HepG2 (cell line): ENCODE measurements at regions not wholly inside any gene's neighbourhood (a gene's known extent, or its start where the extent isn't known, plus 50 kb on each side); places are given as distances from the start of the nearest gene placed in this dataset.

Experiments used
- BORCS8-MEF2B ChIP-seq: sonication (generic); formaldehyde crosslinking; IDR thresholded peaks from 2 replicates; pipeline ENCODE4 v1.8.0; 2022; ENCODE audit warnings: mild to moderate bottlenecking, missing genetic modification reagents
- DZIP1 ChIP-seq: sonication (generic); formaldehyde crosslinking; IDR thresholded peaks from 2 replicates; pipeline ENCODE4 v1.5.0; 2020; ENCODE audit warnings: mild to moderate bottlenecking, missing genetic modification reagents
- FOXJ3 ChIP-seq: sonication (generic); formaldehyde crosslinking; IDR thresholded peaks from 2 replicates; pipeline ENCODE4 v1.4.0; 2020; ENCODE audit warnings: missing genetic modification reagents, mild to moderate bottlenecking, borderline replicate concordance
- FOXM1 ChIP-seq: sonication (generic); formaldehyde crosslinking; IDR thresholded peaks from 2 replicates; pipeline ENCODE4 v1.5.0; 2020; ENCODE audit warnings: missing genetic modification reagents
- GATAD2A ChIP-seq: IDR thresholded peaks from 2 replicates; pipeline ENCODE4 v1.6.1; 2016
- MAFF ChIP-seq: IDR thresholded peaks from 2 replicates; pipeline ENCODE4 v1.6.1; 2011; ENCODE audit warnings: low read depth, low read length, improper control_type of control experiment
- MEIS2 ChIP-seq: sonication (generic); formaldehyde crosslinking; IDR thresholded peaks from 2 replicates; pipeline ENCODE4 v1.9.0; 2021; ENCODE audit warnings: mild to moderate bottlenecking, missing genetic modification reagents
- PAF1 ChIP-seq: IDR thresholded peaks from 2 replicates; pipeline ENCODE4 v1.6.1; 2016; ENCODE audit warnings: missing genetic modification reagents, missing compliant biosample characterization
- PRPF4 ChIP-seq: fragments of 200-400 bp; formaldehyde crosslinking; IDR thresholded peaks from 2 replicates; pipeline ENCODE4 v1.6.1; 2016; ENCODE audit warnings: low read length, low read depth; ENCODE audit not compliant: poor library complexity, severe bottlenecking
- SALL1 ChIP-seq: sonication (generic); formaldehyde crosslinking; IDR thresholded peaks from 2 replicates; pipeline ENCODE4 v1.8.0; 2022; ENCODE audit warnings: mild to moderate bottlenecking, missing genetic modification reagents
- USF2 ChIP-seq, 2 experiments: sonication (generic) in 1 of 2; formaldehyde crosslinking in 1 of 2; IDR thresholded peaks; 2 replicates each; pipeline versions ENCODE4 v1.5.1 to v1.6.1; 2011 to 2020; ENCODE audit warnings: borderline replicate concordance in 1 of 2, low read depth in 1 of 2, low read length in 1 of 2, mild to moderate bottlenecking in 1 of 2, missing genetic modification reagents in 1 of 2, moderate library complexity in 1 of 2
- YEATS4 ChIP-seq: sonication (generic); formaldehyde crosslinking; IDR thresholded peaks from 2 replicates; pipeline ENCODE4 v1.4.0; 2020; ENCODE audit warnings: missing genetic modification reagents, borderline replicate concordance
- ZBTB34 ChIP-seq: sonication (generic); formaldehyde crosslinking; IDR thresholded peaks from 2 replicates; pipeline ENCODE4 v1.8.0; 2022; ENCODE audit warnings: mild to moderate bottlenecking, missing genetic modification reagents
- ZBTB38 ChIP-seq: sonication (generic); formaldehyde crosslinking; IDR thresholded peaks from 2 replicates; pipeline ENCODE4 v1.5.1; 2020; ENCODE audit warnings: mild to moderate bottlenecking, missing genetic modification reagents
- ZNF101 ChIP-seq: sonication (generic); formaldehyde crosslinking; IDR thresholded peaks from 2 replicates; pipeline ENCODE4 v1.4.0; 2020; ENCODE audit warnings: mild to moderate bottlenecking, low read depth, missing genetic modification reagents, borderline replicate concordance
- ZNF207 ChIP-seq: fragments of 450-650 bp; IDR thresholded peaks from 2 replicates; pipeline ENCODE4 v1.6.1; 2016; ENCODE audit warnings: antibody characterized with exemption, borderline replicate concordance
- ZNF326 ChIP-seq: sonication (generic); formaldehyde crosslinking; IDR thresholded peaks from 2 replicates; pipeline ENCODE4 v1.4.0; 2020; ENCODE audit warnings: missing genetic modification reagents, borderline replicate concordance
- ZNF362 ChIP-seq: sonication (generic); formaldehyde crosslinking; IDR thresholded peaks from 2 replicates; pipeline ENCODE4 v1.4.0; 2020; ENCODE audit warnings: missing genetic modification reagents, mild to moderate bottlenecking, borderline replicate concordance
- ZNF558 ChIP-seq: sonication (generic); formaldehyde crosslinking; IDR thresholded peaks from 2 replicates; pipeline ENCODE4 v1.9.0; 2022; ENCODE audit warnings: mild to moderate bottlenecking, missing genetic modification reagents, borderline replicate concordance
- ZNF580 ChIP-seq: IDR thresholded peaks from 2 replicates; pipeline ENCODE4 v1.6.1; 2016; ENCODE audit warnings: low read depth, borderline replicate concordance
- ZNF616 ChIP-seq: sonication (generic); formaldehyde crosslinking; IDR thresholded peaks from 2 replicates; pipeline ENCODE4 v1.5.0; 2020; ENCODE audit warnings: low read depth, mild to moderate bottlenecking, missing genetic modification reagents
- ZNF619 ChIP-seq: sonication (generic); formaldehyde crosslinking; IDR thresholded peaks from 2 replicates; pipeline ENCODE4 v1.4.0; 2020; ENCODE audit warnings: mild to moderate bottlenecking, missing genetic modification reagents

- TF ChIP-seq USF2 (IDR thresholded peaks at IDR 0.05; ENCODE audit: low read depth, low read length) (no peak), USF2 (CRISPR knock-in tag; IDR thresholded peaks at IDR 0.05; ENCODE audit: borderline replicate concordance) (no peak), ZNF616 (CRISPR knock-in tag) (no peak), PRPF4 (no peak), PAF1 (CRISPR knock-in tag) (no peak), ZNF326 (CRISPR knock-in tag) (no peak), MAFF (no peak), MEIS2 (no peak), ZNF362 (peak; percentile 72; the same call in 1 of the 2 replicates), GATAD2A (peak; percentile 74), ZNF101 (CRISPR knock-in tag) (no peak), BORCS8-MEF2B (CRISPR knock-in tag) (no peak), ZBTB38 (CRISPR knock-in tag) (no peak), FOXM1 (CRISPR knock-in tag) (no peak), ZNF580 (CRISPR knock-in tag) (0 out of 2 replicates have a peak, but pooled peaks have one; percentile 72), FOXJ3 (CRISPR knock-in tag) (no peak), DZIP1 (CRISPR knock-in tag) (no peak), ZNF558 (CRISPR knock-in tag) (no peak), SALL1 (no peak), ZNF619 (no peak), YEATS4 (CRISPR knock-in tag) (0 out of 2 replicates have a peak, but pooled peaks have one; percentile 28), ZBTB34 (CRISPR knock-in tag) (no peak), ZNF207 (no peak)
Measured at GRCh38 chr11:86193297-86194095, 51.1 kb upstream of the EED start (continued).
